ENCODE measurements at regions not wholly inside any gene's neighbourhood (a gene's known extent, or its start where the extent isn't known, plus 50 kb on each side); places are given as distances from the start of the nearest gene placed in this dataset.

GRCh38 chr12:105805730-105806399 lies 332.9 kb downstream of the NUAK1 start:
- no peak for DNase-seq (ENCODE audit: low spot score)

- DNase-seq (ENCODE audit: low spot score): no peak
Measured at GRCh38 chr12:105806400-105806770, 332.4 kb downstream of the NUAK1 start.

- DNase-seq (ENCODE audit: low spot score): no peak
Measured at GRCh38 chr12:105812366-105812765, 326.4 kb downstream of the NUAK1 start.

- no peak for DNase-seq (ENCODE audit: low spot score)
Measured at GRCh38 chr12:105813201-105813600, 325.6 kb downstream of the NUAK1 start.

- DNase-seq (ENCODE audit: low spot score): no peak
Measured at GRCh38 chr12:105814283-105814682, 324.5 kb downstream of the NUAK1 start.

GRCh38 chr12:105819549-105819948 lies 319.2 kb downstream of the NUAK1 start:
- DNase-seq (ENCODE audit: low spot score): no peak

GRCh38 chr12:105820429-105821125 lies 318.2 kb downstream of the NUAK1 start:
- DNase-seq (ENCODE audit: low spot score): no peak

GRCh38 chr12:105822131-105823105 lies 316.3 kb downstream of the NUAK1 start:
- DNase-seq (ENCODE audit: low spot score): no peak

- DNase-seq (ENCODE audit: low spot score): no peak
Measured at GRCh38 chr12:105823810-105824209, 314.9 kb downstream of the NUAK1 start.

- DNase-seq (ENCODE audit: low spot score): no peak
Measured at GRCh38 chr12:105825141-105825540, 313.6 kb downstream of the NUAK1 start.

GRCh38 chr12:105831372-105831771 lies 307.4 kb downstream of the NUAK1 start:
- no peak for DNase-seq (ENCODE audit: low spot score)

GRCh38 chr12:105832021-105832420 lies 306.7 kb downstream of the NUAK1 start:
- no peak for DNase-seq (ENCODE audit: low spot score)

GRCh38 chr12:105832806-105833205 lies 305.9 kb downstream of the NUAK1 start:
- DNase-seq (ENCODE audit: low spot score): no peak

- DNase-seq (ENCODE audit: low spot score): no peak
Measured at GRCh38 chr12:105834496-105834895, 304.3 kb downstream of the NUAK1 start.

- DNase-seq (ENCODE audit: low spot score): no peak
Measured at GRCh38 chr12:105835580-105836241, 303.0 kb downstream of the NUAK1 start.

- DNase-seq (ENCODE audit: low spot score): no peak
Measured at GRCh38 chr12:105836242-105836622, 302.5 kb downstream of the NUAK1 start.

- DNase-seq (ENCODE audit: low spot score): no peak
Measured at GRCh38 chr12:105839629-105840127, 299.1 kb downstream of the NUAK1 start.

- DNase-seq (ENCODE audit: low spot score): no peak
Measured at GRCh38 chr12:105840384-105840783, 298.4 kb downstream of the NUAK1 start.

- DNase-seq (ENCODE audit: low spot score): no peak
Measured at GRCh38 chr12:105841840-105842239, 296.9 kb downstream of the NUAK1 start.

GRCh38 chr12:105843561-105843960 lies 295.2 kb downstream of the NUAK1 start:
- DNase-seq (ENCODE audit: low spot score): no peak

GRCh38 chr12:105843986-105844760 lies 294.6 kb downstream of the NUAK1 start:
- no peak for DNase-seq (ENCODE audit: low spot score)

All from ecto neural progenitor cell (in vitro differentiated cells).